SH-SY5Y (cell line): ENCODE measurements at regions not wholly inside any gene's neighbourhood (a gene's known extent, or its start where the extent isn't known, plus 50 kb on each side); places are given as distances from the start of the nearest gene placed in this dataset.

Experiments used
- GATA2 ChIP-seq: IDR thresholded peaks from 2 replicates; pipeline ENCODE4 v1.6.1; 2011; ENCODE audit warnings: mild to moderate bottlenecking, low read depth, low read length
- GATA3 ChIP-seq: IDR thresholded peaks from 2 replicates; pipeline ENCODE4 v1.6.1; 2011; ENCODE audit warnings: low read depth, mild to moderate bottlenecking, low read length, moderate library complexity

DNA sequence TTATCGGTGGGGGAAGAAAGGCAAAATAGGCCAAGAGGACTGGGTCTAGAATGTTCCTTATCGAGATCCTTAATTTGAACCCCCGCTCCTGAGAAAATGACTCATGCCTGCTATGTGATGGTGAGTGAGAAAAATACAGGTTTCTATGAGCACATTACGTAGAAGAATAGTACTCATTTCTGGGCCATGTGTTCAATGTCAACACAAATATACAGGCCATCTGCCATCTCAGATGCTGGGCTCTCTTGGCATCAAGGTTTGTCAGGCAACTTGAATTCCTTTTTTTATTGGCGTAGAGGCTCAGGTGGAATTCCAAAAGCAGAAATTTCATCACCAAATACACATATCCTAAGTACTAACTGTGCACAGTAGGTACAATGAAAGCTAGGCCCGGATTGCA lies 81.4 kb upstream of the TRIM2 start:
- no peak for TF ChIP-seq GATA3

DNA sequence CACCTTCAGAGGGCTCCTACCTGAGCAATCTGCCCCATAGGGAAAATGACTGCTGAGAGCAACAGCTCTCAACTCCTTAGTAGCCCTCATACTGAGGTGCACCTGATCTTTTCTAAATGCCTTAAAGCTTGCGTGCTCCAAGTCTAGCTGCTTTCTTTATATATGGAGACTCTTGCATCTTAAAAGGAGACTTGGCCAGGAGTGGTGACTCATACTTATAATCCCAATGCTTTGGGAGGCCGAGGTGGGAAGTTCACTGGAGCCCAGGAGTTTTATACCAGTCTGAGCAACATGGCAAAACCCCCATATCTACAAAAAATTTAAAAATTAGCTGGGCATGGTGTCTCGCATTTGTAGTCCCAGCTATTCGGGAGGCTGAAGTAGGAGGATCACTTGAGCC lies 78.1 kb upstream of the TRIM2 start:
- TF ChIP-seq GATA2 (no peak), GATA3 (no peak)

DNA sequence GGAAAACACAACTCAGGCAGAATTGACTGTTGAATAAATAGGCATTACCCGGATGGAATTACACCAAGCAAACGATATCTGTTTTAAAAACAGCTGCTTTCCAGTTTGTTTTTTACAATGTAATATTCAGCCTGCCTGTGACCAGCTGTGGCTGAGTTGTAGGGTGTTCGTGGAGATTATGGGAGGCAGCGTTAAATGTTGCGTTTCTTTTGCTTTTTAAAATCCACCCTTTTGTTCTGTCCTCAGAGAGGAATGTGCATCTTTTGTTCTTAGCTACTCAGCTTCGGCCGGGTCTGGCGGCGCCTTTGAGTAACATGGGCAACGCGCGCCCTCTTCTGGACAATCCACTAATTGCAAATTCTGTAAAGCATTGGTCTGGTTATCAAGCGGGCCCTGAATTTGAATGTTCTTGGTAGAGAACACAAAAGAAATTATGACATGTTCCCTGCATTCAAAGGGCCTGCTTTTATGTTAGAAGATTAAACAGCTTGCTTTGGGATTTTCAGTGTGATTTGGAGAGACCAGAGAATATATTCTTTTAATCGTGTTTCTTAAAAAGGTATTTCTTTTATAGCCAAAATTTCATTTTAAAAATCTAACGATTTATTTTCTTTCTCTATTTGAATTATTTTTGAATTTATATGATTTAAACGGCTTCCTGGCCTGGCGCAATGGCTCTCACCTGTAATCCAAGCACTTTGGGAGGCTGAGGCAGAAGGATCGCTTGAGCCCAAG lies 76.3 kb upstream of the TRIM2 start:
- TF ChIP-seq GATA2 (no peak), GATA3 (no peak)

DNA sequence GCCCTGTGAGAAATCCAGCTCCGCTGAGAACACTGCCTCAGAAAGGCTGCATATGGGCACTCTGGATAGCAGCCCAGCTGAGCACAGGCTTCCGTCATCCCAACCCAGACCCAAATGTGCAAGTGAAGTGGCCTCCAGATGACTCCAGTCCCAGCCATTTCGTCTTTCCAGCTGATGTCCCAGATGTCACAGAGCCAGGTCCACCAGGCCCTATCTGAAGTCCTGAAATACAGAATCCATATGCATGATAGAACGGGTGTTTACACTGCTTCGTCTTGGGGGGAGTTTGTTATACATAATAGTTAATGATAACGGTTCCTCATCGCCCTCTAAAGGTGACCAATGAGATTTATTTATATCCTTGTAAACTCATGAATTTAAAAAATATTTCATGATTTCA lies 72.6 kb upstream of the TRIM2 start:
- no peak for TF ChIP-seq GATA2
- no peak for TF ChIP-seq GATA3

DNA sequence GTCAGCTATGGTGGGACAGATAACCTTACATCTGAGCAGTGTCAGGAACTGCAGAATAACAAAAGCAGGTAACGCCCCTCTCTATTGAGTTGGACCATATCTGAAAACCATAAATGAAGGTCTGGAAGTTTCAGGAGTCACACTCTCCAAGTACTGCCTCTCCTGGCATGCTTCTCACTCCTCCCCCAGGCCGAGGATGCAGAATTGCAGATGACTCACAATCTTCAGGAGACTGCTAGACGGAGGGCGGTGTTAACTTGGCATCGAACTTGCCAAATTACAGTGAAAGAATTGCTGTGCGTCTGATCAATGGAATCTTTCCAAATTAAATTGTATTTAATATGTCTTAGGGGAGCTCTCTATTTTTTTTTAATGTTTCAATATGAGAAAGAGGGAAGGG lies 67.1 kb upstream of the TRIM2 start:
- TF ChIP-seq GATA2: no peak
- no peak for TF ChIP-seq GATA3

DNA sequence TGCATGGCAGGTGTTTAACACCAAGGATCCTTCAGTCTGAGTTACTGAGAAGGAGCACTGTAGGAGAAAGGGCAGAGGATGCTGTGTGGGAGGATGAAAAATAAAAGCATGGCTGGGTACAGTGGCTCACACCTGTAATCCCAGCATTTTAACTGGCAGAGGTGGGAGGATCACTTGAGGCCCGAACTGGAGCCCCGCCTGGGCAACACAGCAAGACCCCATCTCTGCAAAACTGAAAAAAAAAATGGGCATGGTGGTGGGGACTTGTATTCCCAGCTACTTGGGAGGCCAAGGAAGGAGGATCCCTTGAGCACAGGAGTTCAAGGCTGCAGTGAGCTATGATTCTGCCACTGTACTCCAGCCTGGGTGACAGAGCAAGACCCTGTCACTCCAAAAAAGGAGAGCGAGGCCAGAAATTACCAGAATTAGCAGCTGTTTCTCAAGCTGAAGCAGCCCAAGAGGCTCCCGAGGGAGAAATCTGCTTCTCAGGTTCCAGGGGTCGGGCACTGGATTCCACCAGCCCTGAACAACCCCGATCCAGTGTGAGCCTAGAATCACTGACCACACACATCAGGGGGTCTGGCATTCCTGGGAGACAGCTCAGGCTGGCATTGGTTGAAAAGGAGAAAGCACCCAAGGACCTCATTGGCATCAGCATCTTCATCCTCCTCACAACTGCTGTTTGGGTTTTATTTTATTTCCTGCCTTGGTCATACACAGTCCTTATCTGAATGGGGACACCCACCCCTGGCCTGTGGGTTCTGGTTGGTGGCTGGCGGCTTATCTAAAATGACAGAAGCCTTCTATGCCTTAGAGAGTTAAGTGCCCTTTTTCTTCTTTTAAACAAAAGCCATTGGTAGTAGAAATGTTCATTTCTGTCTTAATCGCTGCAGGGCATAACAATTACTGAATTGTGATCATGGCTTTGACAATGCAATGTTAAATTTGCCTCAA lies 66.3 kb upstream of the TRIM2 start:
- no peak for TF ChIP-seq GATA3
- TF ChIP-seq GATA2: 0 out of 2 replicates have a peak, but pooled peaks have one; percentile 34

DNA sequence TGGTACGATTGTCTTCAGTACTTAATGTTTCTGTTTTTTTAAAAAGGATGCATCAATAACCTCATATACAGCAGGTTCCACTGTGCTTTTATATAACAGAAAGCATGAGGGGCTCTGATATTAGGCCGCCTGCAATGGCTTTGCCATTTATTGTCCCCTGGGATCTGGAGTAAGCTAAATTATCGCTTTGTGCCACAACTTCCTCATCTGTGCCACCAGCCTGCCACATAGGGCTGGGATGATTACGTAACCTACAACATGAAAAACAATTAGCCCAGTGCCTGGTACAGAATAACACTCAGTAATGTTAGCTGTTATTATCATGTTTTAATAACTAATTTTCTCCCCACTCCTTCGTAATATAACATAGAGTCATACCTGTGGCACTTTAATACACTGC lies 65.5 kb upstream of the TRIM2 start:
- TF ChIP-seq GATA2: no peak
- no peak for TF ChIP-seq GATA3

DNA sequence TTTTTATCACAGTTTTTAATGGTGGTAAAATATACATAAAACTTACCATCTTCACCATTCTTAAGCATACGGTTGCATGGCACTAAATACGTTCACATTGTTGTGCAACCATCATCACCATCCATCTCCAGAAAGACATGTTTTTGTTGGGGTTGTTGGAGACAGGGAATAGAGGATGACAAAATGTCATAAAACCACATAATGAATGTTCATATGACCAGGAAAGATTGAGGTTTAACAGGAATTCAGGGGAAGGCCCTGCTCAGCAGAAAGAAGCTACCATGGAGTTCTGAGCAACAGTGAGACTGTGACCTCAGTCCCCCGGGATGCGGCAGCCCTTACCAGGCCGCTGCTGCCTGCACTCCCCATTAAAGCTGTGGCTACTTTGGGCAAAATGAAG lies 63.9 kb upstream of the TRIM2 start:
- TF ChIP-seq GATA2 (no peak), GATA3 (no peak)

DNA sequence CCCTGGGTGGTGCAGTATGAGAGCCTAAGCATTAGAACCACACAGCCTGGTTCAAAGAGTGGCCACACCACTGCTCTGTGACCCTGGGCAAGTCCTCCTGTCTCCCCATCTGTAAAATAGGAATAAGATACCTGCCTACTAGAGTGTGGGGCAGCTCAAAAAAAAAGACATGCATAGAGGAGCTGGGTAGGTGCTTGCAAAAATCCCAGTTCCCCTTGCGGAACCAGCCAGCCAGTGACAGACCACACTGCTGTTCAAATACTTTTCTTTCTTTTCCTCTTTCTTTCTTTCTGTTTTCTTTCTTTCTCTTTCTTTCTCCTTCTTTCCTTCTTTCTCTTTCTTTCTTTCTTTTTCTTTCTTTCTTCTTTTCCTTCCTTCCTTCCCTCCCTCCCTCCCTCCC lies 63.0 kb upstream of the TRIM2 start:
- no peak for TF ChIP-seq GATA3
- no peak for TF ChIP-seq GATA2

DNA sequence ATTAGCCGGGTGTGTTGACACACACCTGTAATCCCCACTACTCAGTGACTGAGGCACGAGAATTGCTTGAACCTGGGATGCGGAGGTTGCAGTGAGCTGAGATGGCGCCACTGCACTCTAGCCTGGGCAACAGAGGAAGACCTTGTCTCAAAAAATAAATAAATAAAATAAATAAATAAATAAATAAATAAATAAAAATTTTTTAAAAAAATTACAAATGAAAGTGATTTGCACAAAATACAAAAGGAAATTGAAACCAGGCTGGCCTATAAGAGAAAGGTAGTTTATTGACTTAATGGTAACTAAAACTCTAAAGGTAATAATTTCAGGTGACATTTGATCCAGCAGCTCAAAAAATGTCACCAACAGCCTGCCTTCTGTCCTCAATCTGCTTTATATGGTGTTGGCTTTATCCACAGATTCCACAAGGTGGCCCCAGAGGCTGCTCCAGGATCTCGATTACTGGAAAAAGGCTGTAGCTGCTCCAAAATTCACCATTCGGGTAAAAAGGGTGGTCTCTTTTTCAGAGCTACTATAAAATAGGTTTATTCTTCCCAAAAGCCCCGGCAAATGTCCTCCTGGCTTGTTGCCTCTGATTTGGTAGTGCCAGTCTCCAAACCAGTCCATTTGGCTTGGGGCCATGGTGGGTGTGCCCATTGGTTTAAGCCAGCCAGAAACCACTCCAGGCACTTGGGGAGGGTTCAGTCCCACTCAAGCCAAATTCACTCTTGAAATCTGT lies 61.4 kb upstream of the TRIM2 start:
- TF ChIP-seq GATA3 (no peak), GATA2 (no peak)

DNA sequence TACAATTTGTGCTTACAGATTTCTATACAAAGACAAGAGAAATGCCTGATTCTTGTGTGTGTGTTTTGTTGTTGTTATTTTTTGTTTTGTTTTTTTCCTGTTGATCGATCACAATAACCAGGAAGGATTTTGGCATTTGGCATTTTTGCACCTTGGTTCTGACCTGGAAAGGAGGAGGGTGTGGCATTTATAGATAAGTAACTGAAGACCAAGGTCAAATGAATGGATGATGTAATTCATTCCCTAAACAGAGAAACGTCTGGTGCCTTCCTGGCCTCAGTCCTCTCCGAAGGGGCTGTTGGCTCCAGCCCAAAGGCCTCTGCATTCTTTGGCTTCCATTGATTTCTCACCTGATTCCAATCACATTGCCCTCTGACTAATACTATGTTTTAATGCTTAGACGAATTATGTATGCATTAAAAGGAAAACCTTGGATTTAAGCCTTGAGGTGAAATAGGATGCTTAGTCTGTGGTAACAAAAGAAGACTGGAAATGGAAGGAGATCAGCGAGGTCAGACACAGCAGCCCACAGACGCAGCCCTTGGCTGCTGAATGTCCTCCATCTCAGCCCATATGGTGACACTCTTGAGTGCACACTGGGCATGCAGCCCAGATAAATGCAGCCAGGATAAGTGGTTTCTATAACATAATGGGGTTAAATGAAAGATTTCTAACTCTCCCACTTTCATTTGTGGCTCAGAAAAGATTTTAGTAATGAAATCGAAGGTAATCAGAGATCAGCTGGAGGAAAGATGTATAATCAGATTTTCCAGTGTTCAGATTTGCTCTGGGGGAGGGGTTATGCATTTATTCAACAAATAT lies 60.5 kb upstream of the TRIM2 start:
- TF ChIP-seq GATA3 (peak; percentile 90), GATA2 (peak; percentile 88)

DNA sequence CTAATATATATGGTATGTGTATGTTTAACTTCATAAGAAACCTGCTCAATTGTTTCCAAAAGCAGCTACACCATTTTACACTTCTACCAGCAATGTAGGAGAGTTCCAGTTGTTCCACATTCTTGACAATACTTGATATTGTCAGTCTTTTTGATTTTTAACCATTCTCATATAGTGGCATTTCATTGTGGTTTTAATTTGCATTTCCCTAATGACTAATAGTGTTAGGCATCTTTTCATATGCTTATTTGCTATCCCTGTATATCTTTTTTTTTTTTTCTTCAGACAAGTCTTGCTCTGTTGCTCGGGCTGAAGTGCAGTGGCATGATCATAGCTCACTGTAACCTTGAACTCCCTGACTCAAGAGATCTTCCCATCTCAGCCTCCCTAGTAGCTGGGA lies 58.2 kb upstream of the TRIM2 start:
- TF ChIP-seq GATA3: no peak
- no peak for TF ChIP-seq GATA2

DNA sequence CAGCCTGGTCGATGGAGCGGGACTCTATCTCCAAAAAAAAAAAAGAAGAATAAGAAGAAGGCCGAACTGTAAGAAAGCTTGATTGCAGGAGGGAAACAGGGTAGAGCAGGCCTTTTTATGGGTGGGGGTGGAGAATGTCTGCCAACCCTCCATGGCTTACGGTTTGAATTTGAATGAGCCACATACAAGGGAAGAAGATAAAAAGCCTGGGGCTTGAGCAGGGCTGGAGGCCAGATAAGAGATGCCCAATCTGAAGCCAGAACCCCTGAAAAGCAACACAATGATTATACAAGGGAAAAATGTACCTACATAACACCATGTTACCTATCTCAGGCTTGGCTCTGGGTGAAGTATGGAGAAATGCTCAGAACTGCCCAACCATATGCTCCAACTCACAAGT lies 57.3 kb upstream of the TRIM2 start:
- 0 out of 2 replicates have a peak, but pooled peaks have one; percentile 7 for TF ChIP-seq GATA2
- TF ChIP-seq GATA3: no peak

DNA sequence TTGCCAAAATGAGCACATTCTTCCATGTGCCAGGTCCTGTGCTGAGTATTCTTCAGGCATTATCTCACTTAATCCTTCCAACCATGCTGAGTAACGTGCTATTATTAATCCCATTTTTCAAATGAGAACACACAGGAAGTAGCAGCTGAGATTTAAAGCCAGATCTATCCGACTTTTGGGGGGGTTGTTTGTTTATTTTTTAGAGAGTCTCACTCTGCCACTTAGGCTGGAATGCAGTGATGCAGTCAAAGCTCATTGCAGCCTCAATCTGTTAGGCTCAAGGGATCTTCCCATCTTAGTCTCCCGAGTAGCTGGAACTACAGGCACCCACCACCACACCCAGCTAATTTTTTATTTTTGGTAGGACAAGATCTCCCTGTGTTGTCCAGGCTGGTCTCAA lies 55.5 kb upstream of the TRIM2 start:
- TF ChIP-seq GATA2 (no peak), GATA3 (no peak)
